Right cardiac atrium (tissue), 5 donors: ENCODE measurements at regions not wholly inside any gene's neighbourhood (a gene's known extent, or its start where the extent isn't known, plus 50 kb on each side); places are given as distances from the start of the nearest gene placed in this dataset.

Source experiments
- ATAC-seq, 2 donors: fragments of 200-7000 bp; cut with Tn5 transposase; one replicate each; pipeline versions ENCODE4 v1.8.0 to v1.9.1; 2020; ENCODE audit warnings: moderate library complexity in 2 of 2, mild to moderate bottlenecking in 1 of 2
- DNase-seq, 3 donors: peaks; one replicate each; pipeline ENCODE4 v3.0.0-alpha.2; 2020
- H3K27ac ChIP-seq: one replicate; pipeline ENCODE4 v1.5.1; 2013; ENCODE audit warnings: mild to moderate bottlenecking, low read length, control low read depth, moderate library complexity
- H3K27me3 ChIP-seq: one replicate; pipeline ENCODE4 v1.6.1; 2013; ENCODE audit not compliant: control insufficient read depth, insufficient read depth
- H3K4me1 ChIP-seq: one replicate; pipeline ENCODE4 v1.6.1; 2013; ENCODE audit warnings: low read length; ENCODE audit not compliant: control insufficient read depth, insufficient read depth
- H3K4me3 ChIP-seq: one replicate; pipeline ENCODE4 v1.5.1; 2013; ENCODE audit warnings: low read length, control low read depth
- H3K9me3 ChIP-seq: one replicate; pipeline ENCODE4 v1.6.1; 2013; ENCODE audit warnings: low read length; ENCODE audit not compliant: control insufficient read depth
- WGBS: extraction: QIAGEN DNeasy Blood & Tissue Kit; methylation state at CpG from one replicate; pipeline ENCODE4 v1.1.7; 2013; 5-methylcytosine and 5-hydroxymethylcytosine counted together
- intact Hi-C, 4 donors: fragments of 100-400 bp; cut with DNase I; formaldehyde crosslinking; loops; one replicate each; pipeline versions ENCODE4 v1.11.0 to v1.14.0; 2022 to 2023
- donor health status: healthy with polysubstance abuse.
- donor health status: DM: no; HTN: yes; CAD: no.
- donor health status: DM: no; HTN: no; CAD: no.
- donor health status: DM: no; HTN: yes; CAD: no; lungs with severe emphysema.
- donor health status: DM: yes; HTN: yes; CAD: no.

DNA sequence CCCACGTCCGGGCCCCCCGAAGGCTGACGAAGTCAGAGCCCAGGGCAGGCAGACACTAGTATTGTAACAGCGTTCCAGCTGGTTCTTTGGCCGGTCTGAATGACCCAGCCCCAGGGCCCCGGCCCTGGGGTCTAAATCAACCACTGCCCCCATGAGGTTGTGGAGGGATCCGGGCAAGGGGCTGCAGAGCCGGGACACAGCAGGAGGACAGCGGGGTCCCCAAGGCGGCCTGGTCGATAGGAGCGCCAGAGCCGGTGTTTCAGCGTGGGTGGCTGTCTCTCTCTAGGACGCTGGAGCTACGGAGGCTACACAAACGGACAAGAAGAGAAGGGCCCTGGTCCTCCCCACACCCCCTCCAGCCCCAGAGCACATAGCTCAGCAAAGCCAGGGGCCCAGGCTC is 101.8 kb downstream of the RBFOX3 start:
- Histone ChIP-seq H3K9me3 (no peaks in the 10 kb centered on the region), H3K27me3 (no peaks in the 10 kb centered on the region), H3K4me1 (no peaks in the 10 kb centered on the region), H3K27ac (no peak overlapping the region), H3K4me3 (no peak overlapping the region)
- DNase-seq (peak in 1 of 3 donors; percentile 16), ATAC-seq (no peak)
- intact Hi-C loops: no loop called here
- WGBS: 81% methylated on average over 18 of the region's 18 CpGs

DNA sequence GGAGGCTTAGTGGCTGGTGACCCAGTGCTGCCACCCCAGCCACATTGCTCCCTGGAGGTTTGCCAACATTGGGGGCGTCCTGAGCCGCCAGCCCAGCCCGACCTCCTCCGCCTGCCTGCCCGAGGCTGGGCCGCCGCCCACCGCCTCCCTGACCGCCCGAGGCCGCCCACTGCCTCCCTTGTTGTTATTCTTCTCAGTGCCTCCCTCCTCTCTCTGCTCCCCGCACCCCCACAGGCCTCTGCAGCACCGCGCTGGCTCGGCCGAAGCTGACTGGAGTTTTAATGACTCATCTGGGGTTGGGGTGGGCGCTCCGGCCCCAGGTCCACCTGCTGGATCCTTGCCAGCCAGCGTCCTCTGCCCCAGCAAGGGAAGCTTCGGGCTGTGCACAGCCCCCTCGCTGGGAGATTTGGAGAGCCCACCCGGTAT is 102.5 kb downstream of the RBFOX3 start:
- Histone ChIP-seq H3K4me1 (no peaks in the 10 kb centered on the region), H3K4me3 (no peak overlapping the region), H3K27ac (no peak overlapping the region), H3K27me3 (no peaks in the 10 kb centered on the region), H3K9me3 (no peaks in the 10 kb centered on the region)
- DNase-seq (peak in 1 of 3 donors; percentile 24), ATAC-seq (peak in 1 of 2 donors; percentile 22)
- 59% methylated on average over 22 of the region's 22 CpGs for WGBS
- intact Hi-C loops: no loop called here

DNA sequence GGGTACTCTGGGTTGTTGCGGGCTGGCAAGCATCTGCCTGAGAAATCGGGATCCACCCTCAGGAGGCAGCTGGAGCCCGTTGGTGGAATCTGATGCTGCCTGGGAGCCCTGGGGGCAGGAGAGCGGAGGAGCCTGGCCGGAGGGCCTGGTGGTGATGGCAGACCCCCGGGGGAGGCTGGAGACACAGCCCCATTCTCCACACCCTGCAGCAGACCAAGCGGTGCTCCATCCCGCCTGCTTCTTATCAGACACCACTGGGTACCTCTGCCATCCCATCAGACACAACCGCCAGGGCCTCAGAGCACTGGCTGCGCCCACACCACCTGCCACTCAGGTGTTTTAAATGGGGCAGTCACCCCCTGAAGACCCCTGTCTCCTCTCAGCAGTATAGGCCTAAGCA is 103.9 kb downstream of the RBFOX3 start:
- ATAC-seq (no peak), DNase-seq (no peak)
- no peaks in the 10 kb centered on the region for H3K9me3 ChIP-seq
- no peak overlapping the region for H3K27ac ChIP-seq
- H3K27me3 ChIP-seq: no peaks in the 10 kb centered on the region
- H3K4me1 ChIP-seq: no peaks in the 10 kb centered on the region
- intact Hi-C loops: no loop called here
- 85% methylated on average over 10 of the region's 10 CpGs for WGBS
- H3K4me3 ChIP-seq: no peak overlapping the region

DNA sequence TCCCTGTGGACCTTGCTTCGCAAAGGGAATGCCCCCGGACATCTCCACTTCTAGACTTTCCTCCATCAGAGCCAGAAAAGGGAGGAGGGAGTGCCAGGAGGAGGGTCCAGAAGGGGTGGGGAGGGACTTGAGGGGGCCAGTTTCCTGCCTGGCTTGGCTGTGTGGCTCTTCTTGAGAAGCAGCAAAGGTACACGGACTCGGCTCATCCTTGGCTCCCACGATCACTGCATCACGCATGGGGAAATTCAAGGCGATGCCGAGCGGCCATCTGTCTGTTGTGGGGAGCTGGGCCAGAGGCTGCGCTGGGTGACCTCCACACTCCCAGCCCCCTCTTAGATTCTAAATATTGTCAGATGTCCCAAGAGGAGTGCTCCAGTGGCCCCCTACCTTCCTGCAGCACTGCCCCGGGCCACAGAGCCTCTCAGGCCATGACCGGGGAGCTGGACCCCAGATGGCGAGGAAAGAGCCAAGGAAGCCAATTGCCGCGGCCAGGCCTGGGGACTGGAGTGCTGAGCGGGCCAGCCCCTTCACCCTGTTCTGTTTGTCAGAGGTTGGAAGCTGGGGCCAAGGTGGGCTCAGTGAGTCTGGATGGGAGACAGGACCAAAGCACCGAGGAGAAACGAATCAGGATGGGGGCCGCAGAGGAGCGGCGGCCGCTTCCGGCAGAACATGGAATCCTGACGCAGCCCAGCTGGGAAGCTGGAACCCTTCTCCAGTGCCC is 104.5 kb downstream of the RBFOX3 start:
- intact Hi-C loops: no loop called here
- Histone ChIP-seq H3K27ac (no peak overlapping the region), H3K4me3 (no peak overlapping the region), H3K27me3 (no peaks in the 10 kb centered on the region), H3K9me3 (no peaks in the 10 kb centered on the region), H3K4me1 (no peaks in the 10 kb centered on the region)
- DNase-seq: no peak
- no peak for ATAC-seq
- WGBS: 88% methylated on average over 24 of the region's 24 CpGs

DNA sequence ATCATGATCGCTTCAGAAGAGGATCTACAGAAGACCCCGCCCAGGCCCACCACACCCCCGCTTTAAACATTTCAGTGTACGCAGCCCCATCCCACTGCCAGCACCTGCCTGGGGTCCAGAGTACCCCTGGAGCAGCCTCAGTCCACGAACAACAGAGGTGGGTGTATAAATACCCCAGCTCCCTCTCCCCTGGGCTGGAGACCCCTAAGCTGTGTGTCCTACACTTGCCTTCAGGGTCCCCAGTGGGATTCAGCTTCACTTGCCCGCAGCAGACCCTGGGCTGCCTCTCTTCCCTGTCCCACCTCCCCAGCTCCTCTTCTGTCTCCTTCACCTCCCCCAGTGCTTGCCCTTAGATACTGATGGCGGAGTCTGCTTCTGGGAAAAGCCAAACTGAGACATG is 105.7 kb downstream of the RBFOX3 start:
- ATAC-seq: no peak
- no peak for DNase-seq
- no peak overlapping the region for H3K4me3 ChIP-seq
- 91% methylated on average over 7 of the region's 7 CpGs for WGBS
- no peaks in the 10 kb centered on the region for H3K9me3 ChIP-seq
- intact Hi-C loops: no loop called here
- no peaks in the 10 kb centered on the region for H3K4me1 ChIP-seq
- no peak overlapping the region for H3K27ac ChIP-seq
- H3K27me3 ChIP-seq: no peaks in the 10 kb centered on the region

DNA sequence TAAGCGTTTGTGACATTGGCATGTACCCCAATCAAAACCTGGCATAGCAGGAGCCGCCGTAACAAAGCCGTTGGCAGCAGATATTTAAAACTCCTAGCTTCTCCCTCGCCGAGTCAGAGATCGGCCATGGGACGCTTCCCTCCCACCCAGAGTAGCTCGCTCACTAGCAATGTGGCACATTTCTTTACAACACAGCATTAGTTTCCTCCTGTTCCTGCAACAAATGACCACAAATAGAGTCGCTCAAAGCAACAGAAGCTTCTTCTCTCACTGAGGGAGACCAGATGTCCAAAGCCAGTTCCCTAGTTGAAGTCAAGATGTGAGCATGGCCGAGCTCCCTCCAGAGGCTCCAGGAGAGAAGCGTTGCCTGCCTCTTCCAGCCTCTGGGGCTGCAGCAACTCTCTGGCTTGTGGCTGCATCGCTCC is 106.7 kb downstream of the RBFOX3 start:
- no peak for DNase-seq
- WGBS: 78% methylated on average over 13 of the region's 13 CpGs
- Histone ChIP-seq H3K9me3 (no peaks in the 10 kb centered on the region), H3K4me1 (no peaks in the 10 kb centered on the region), H3K27ac (no peak overlapping the region), H3K27me3 (no peaks in the 10 kb centered on the region), H3K4me3 (no peak overlapping the region)
- ATAC-seq: no peak
- intact Hi-C loops: no loop called here

DNA sequence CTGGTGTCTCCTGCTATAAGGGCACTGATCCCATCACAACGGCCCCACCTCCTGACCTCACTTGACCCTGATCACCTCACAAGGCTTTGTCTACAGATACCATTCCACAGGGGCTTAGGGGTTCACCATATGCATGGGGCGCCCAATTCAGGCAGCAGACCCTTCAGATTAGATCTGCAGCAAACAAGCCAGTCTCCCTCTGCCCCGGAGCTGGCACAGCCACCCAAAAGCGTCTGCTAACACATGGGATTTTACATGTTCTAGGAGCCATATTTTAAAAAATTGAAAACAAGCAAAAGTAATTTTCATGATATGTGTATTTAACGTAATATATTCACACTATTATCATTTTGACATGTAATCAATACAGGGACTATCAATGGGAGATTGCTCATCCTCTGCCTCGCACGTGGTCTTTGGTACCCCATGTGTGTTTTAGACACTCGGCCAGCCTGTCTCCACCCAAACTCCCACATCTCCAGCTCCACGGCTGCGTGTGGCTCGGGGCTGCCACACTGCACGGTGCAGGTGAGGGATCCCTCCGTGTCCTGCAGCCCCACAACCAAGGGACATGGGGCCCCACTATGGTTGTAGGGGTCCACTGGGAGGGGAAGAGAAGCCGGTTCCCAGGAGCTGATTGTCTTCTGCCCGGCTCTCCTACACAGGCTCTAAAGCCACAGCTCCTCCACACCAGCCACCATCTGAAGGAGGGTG is 107.6 kb downstream of the RBFOX3 start:
- Histone ChIP-seq H3K27me3 (no peaks in the 10 kb centered on the region), H3K4me3 (no peak overlapping the region), H3K9me3 (no peaks in the 10 kb centered on the region), H3K4me1 (no peaks in the 10 kb centered on the region), H3K27ac (no peak overlapping the region)
- DNase-seq (no peak), ATAC-seq (no peak)
- WGBS: 77% methylated on average over 15 of the region's 15 CpGs
- intact Hi-C loops: no loop called here

DNA sequence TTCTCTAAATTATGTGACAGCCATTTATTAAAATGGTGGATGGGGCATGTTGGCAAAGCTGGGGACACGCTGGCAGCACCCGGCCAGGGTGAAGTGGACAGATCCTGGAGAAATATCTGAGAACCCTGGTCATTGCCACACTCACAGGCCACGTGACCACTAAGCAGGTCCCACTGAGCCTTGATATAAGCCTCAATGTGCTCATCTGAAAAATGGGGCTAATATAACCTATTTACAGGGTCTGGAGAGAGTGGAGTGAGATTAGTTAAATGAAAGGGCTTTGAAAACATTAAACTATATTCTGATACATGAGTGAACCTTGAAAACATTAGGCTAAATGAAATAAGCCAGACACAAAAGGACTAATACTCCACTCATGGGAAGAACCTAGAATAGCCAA is 108.9 kb downstream of the RBFOX3 start:
- ATAC-seq (no peak), DNase-seq (no peak)
- intact Hi-C loops: no loop called here
- H3K27me3 ChIP-seq: no peaks in the 10 kb centered on the region
- H3K27ac ChIP-seq: no peak overlapping the region
- no peaks in the 10 kb centered on the region for H3K4me1 ChIP-seq
- no peak overlapping the region for H3K4me3 ChIP-seq
- H3K9me3 ChIP-seq: no peaks in the 10 kb centered on the region
- WGBS: 92% methylated on average over 3 of the region's 3 CpGs

DNA sequence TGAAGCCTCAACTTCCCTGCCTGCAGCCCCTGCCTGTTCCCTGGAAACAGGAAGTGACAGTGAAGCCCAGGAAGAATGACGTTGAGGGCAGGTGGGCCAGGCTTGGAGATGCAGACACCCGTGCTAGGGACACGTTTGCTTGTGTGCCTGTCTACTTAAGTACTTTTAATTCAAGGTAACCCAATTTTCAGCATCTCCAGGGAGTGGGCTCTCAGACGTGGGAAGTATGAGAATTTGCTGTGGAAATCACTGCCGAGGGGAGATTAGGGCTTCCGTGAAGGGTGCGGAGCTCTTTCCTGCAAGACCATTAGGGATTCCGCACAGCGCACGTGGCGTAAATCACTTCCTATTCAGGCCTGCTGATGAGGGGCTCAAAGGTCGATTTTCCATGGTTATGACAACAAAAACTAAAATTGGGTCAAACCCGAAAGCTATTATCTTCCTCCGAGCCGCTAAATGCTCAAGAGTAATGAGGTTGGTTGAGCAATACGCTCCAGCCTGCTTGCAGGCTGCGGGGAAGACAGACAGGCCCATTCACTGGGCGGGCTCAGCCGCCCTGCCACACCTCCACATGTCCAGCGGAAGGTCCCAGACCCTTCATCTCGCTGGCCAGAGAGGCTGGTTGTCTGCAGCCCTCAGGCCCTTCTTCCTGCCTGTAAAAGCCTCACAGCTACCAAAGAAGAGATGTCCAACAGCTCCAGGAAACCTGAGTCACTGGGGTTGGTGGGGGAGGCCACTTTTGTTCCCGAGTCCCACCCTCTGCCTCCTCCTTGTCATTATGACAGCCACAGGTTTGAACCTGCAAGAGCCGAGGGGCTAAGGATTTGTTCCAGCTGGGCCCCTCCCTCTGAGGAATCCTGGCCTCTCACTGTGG is 109.9 kb downstream of the RBFOX3 start:
- no peaks in the 10 kb centered on the region for H3K27me3 ChIP-seq
- no peak overlapping the region for H3K4me3 ChIP-seq
- no peak for ATAC-seq
- no peak overlapping the region for H3K27ac ChIP-seq
- WGBS: 37% methylated on average over 23 of the region's 23 CpGs
- intact Hi-C loops: no loop called here
- no peak for DNase-seq
- no peaks in the 10 kb centered on the region for H3K4me1 ChIP-seq
- H3K9me3 ChIP-seq: no peaks in the 10 kb centered on the region

DNA sequence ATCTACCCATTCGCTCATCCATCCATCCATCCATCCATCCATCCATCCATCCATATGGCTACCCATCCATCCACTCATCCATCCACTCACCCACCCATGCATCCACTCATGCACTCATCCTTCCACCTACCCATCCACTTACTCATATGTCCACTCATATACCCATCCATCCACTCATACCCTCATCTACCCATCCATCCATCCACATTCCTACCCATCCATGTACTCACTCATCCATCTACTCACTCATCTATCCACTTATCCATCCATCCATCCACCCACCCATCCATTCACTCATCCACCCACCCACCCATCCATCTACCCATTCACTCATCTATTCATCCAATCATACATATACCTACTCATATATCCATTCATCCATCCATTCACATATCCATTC is 112.0 kb downstream of the RBFOX3 start:
- DNase-seq (no peak), ATAC-seq (no peak)
- no peaks in the 10 kb centered on the region for H3K4me1 ChIP-seq
- 0% methylated on average over 1 of the region's 1 CpG for WGBS
- H3K9me3 ChIP-seq: no peaks in the 10 kb centered on the region
- H3K4me3 ChIP-seq: no peak overlapping the region
- H3K27ac ChIP-seq: no peak overlapping the region
- H3K27me3 ChIP-seq: no peaks in the 10 kb centered on the region
- intact Hi-C loops: no loop called here

DNA sequence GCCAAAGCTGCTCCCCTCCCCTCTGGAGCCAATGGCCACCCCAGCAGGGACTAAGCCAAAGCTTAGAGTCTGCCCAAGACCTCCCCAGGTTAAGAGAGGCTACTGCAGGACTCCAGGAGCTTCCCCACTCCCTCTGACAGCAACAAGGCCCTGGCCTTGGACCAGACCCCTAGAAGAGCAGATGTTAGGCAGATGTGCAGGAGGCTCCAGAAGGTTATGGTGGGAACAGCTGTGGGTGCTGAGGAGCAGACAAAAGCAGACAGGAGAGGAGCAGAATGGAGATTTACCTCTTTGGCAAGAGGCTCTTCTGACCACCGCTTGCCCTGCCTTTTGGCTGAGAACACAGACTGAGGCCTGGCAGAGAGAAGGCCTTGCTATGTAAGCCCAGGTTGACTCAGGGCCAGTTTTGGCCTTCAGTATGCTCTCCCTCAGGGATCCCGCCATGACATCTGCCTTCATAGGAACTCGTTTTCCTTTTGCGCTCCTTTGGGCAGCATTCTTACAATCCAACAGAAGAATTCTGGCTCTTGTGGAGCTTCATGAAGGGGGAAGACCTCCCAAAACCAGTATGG is 113.0 kb downstream of the RBFOX3 start:
- H3K27me3 ChIP-seq: no peaks in the 10 kb centered on the region

More for the DNA sequence above, 113.0 kb downstream of the RBFOX3 start:
- Histone ChIP-seq H3K9me3 (no peaks in the 10 kb centered on the region), H3K4me3 (no peak overlapping the region), H3K27ac (no peak overlapping the region), H3K4me1 (no peaks in the 10 kb centered on the region)
- no peak for ATAC-seq
- intact Hi-C loops: no loop called here
- no peak for DNase-seq
- 82% methylated on average over 4 of the region's 4 CpGs for WGBS
